GM18498 (cell line): ENCODE measurements at regions not wholly inside any gene's neighbourhood (a gene's known extent, or its start where the extent isn't known, plus 50 kb on each side); places are given as distances from the start of the nearest gene placed in this dataset.

ENCODE experiments used
- ATAC-seq: cut with Tn5 transposase; IDR thresholded peaks from one replicate; pipeline ENCODE4 v1.9.1; 2021; ENCODE audit warnings: mild to moderate bottlenecking, moderate library complexity; ENCODE audit not compliant: unreplicated experiment

DNA sequence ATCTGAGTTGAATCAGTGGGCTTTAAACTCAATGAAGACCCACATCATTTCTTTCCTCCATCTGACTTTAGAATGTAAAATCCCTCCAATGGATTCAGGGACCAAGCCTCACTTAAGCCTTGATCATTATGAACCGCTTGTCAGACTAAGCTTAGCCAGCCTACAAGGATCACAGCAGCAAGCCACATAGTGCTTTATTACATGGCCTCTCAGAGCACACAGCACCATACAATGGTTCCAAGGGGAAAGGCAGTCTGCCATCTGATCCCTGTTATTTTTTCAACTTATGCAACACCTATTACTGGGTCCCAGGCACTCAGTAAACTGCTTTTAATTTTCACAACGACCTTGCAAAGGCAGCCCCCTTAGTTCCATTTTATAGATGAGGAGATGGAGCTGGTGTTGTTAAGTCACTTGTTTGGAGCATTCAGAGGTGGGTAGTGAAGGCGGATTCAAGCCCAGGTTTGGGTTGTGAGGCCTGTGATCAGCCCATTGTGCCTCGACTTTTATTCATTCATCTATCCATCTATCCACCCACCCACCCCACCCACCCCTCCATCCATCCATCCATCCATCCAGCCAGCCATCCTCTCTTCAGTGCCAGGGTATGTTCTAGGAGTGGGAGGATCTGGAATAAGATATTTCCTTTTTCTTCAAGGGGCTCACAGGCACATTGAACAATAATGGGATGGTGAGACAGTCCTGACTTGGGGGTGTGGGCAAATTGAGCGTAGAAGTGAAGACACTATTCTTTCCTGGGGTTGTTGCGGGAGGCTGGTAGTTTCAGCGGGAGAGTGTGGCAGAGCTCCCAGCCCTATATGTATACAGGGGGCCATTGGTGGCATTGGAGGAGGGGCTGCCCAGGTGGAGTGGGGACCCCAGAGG lies 141.2 kb downstream of the MYCN start:
- no peak for ATAC-seq

DNA sequence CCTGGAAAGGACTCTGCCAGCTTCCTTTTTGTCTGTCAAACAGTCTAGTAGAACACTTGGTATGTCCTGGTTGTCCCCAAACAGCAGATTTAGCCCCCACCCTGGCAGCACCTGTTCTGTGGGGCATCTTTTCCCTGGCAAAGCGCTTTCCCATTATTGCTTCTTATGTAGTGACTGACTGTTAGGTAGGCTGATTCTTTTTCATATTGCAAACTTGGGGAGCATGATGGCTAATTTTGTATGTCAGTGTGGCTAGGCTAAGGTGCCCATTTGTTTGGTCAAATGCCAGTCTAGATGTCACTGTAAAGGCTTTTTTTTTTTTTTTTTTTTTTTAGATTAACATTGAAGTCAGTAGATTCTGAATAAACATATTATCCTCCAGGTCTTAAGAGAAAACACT lies 140.2 kb downstream of the MYCN start:
- no peak for ATAC-seq

DNA sequence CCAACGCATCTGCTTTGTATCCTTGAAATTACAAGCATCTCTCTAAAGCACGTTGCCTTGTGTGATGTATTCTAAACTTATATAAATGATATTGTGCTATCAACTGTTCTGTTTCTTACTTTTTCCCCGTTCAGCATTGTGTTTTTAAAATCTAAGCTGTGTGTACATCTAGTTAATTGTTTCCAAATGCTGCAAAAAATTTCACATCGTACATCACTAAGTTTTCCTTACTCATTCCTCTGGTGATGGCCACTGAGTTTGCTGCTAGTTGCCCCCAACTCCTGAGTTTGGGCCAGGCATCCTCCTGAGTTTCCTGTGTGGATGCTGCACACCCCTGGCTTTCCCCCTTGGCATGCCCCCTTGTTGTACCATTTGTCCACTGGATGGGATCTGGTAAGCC lies 139.7 kb downstream of the MYCN start:
- no peak for ATAC-seq

DNA sequence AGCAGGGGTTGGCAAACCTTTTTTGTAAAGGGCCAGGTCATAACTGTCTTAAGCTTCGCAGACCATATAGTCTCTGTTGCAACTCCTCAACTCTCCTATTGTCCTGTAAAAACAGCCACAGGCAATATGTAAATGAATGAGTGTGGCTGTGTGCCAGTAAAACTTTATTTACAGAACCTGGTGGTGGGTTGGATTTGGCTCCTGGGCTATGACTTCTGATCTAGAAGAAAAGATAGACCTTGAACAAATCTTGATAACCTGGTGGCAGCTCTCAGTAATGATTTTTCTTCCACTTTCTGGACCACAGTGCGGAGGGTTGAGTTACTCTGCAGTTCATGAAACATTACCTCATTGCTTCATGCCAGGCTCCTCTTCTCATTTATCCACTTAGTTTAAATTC lies 139.3 kb downstream of the MYCN start:
- ATAC-seq = no peak

DNA sequence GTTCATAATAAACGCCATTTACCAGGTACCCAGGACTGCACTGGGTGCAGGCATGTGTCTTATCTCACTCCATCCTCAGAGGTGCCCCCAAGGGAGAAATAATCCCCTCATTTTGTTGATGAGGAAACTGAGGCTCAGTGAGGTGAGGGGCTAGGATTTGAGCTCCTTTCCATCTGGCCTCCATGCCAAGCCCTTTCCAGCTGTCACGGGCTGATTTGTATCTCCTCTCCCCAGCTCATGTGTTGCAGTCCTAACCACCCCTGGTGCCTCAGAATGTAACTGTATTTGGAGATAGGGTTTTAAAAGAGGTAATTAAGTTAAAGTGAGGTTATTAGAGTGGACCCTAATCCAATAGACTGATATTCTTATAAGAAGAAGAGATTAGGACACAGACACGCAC lies 137.3 kb downstream of the MYCN start:
- no peak for ATAC-seq

DNA sequence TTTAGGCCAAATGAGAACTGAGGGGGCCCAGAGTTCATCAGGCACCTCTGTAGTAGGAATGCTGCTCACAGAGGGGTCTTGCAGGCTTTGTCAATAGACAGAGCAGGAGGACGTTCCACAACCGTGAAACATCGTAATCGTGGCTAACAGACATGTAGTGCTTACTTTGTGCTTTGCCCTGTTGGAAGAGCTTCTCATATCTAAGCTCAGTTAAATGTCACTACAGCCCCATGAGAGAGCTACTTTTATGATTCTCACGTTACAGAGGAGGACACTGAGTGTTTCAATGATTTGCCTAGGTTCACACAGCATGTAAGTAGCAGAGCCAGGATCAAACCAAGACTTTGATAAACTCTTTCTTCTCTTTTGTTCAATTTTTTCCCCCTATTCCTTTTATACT lies 136.6 kb downstream of the MYCN start:
- no peak for ATAC-seq

DNA sequence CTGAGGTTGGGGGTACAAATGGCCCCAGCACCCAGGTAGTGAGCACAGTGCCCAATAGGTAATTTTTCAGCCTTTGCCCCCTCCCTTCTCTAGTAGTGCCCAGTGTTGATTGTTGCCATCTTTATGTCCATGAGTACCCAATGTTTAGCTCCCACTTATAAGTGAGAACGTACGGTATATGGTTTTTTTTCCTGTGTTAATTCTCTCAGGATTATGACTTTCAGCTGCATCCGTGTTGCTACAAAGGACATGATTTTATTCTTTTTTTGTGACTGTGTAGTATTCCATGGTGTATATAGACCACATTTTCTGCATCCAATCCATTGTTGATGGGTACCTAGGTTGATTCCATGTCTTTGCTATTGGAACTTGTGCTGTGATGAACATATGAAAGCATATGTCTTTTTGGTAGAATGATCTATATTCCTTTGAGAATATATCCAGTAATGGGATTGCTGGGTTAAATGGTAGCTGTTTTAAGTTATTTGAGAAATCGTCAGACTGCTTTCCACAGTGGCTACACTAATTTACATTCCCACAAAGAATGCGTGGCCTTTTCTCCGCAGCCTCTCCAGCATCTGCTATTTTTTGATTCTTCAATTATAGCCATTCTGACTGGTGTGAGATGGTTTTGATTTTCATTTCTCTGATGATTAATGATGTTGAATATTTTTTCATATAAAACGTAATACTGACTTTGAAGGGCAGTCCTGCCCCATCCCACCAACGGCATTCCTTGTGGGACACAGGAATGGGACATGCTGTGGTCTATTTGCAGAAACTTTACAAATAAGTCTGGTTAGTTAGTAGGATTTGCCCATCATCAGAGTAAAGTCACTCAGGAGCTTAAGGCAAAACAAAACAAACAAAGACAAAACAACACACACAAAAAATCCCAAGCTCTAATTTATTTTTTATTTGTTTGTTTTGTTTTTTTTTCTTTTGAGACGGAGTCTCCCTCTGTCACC lies 135.0 kb downstream of the MYCN start:
- ATAC-seq = no peak

DNA sequence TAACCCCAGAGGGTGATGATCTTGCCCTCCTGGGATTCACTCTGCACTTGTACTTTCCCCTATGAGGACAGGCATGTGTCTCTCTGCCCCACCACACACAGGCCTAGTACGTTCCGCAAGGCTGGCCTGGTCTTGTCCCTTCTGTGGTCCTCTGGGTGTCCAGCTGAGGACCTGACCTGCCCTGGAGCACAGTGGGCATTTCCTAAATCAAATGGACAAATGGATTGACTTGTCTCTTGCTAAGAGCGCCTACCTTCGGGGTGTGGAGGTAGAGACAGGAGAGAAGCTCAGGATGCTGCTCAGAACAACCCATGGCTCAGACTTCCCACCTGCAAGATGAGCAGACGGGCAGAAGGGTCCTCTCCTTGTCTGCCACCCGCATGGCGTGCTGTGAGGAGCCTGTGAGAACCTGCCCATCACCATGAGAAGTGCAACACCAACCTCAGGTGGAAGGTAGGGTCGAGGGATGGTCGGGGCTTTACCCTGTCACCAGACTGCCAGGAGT lies 133.6 kb downstream of the MYCN start:
- ATAC-seq = no peak

DNA sequence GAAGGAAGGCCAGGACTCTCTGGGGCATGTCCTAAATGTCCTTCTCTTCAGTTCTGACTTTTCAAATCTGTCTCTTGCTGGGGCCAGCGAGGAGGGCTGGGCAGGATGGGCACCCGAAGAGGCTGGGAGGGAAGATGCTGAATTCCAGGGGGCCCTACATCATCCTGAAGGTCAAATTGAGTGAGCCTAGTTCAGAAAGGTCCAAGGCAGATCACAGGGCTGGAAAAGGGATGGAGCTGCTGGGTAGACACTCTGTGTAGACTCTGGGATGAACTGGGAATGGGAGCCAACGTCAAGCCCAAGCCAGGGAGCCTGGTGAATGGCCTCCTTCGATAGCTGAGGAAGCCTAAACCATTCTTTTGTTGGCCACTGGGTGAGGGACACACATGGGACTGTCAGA lies 133.1 kb downstream of the MYCN start:
- ATAC-seq = no peak

DNA sequence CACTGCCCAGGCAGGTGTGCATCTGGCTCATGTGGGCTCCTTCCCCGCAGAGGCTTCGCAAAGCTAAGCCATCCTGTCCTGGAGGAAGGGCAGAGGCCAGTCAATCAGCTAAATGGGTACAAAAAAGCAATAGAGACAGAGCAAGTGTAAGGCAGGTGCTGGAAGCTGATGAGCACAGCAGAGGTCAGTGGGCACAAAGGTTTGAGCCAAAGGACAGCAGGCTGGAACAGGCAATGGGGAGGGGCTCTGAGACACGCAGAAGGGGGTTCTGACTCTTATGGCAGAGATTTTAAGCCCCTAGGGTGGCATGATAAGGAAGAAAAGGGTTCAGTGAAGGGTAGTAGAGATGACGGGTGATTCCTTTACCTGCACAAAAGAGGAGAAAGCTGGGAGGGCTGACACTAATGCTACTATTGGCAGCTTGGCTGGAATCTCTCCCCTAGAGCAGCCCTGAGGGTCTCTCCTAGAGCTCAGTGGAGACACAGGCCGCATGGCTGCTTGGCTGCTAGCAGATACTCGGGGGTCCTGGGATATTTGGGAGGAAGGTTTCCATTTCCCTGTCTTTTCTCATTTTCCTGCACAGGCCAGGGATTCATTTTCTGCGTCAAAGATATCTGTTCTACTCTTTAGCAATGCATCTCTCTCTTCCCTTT lies 132.4 kb downstream of the MYCN start:
- no peak for ATAC-seq

DNA sequence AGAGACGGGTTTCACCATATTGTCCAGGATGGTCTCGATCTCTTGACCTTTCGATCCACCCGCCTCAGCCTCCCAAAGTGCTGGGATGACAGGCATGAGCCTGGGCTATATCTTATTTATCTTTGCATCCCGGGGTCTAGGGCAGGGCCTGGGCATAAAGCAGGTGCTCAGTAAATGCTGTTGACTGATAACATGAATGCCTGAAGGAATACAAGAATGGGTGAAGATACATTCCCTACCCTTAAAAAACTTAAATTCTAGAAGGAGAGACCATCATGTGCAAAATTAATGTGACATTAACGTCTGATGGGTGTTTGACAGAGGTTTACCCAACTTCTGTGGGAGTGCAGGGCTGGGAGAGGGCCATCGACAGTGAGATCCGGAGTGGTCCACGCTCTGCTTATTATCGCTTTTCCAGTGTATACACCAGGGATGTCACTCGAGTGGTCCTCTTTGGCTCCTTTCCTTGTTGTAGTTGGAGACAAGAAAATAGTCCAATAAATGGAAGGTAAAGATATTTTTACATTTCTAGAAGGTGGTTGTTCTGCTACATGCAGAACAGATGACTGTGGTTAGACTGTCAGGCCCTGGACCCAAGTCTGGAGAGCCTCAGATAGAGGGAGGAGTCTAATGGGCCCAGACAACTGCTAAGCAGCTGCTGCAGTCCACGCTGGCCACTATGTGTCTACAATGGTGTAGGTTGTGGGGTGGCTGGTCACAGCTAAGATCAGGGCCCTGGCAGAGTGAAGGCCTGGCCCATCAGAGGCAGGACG lies 131.7 kb downstream of the MYCN start:
- ATAC-seq = no peak

DNA sequence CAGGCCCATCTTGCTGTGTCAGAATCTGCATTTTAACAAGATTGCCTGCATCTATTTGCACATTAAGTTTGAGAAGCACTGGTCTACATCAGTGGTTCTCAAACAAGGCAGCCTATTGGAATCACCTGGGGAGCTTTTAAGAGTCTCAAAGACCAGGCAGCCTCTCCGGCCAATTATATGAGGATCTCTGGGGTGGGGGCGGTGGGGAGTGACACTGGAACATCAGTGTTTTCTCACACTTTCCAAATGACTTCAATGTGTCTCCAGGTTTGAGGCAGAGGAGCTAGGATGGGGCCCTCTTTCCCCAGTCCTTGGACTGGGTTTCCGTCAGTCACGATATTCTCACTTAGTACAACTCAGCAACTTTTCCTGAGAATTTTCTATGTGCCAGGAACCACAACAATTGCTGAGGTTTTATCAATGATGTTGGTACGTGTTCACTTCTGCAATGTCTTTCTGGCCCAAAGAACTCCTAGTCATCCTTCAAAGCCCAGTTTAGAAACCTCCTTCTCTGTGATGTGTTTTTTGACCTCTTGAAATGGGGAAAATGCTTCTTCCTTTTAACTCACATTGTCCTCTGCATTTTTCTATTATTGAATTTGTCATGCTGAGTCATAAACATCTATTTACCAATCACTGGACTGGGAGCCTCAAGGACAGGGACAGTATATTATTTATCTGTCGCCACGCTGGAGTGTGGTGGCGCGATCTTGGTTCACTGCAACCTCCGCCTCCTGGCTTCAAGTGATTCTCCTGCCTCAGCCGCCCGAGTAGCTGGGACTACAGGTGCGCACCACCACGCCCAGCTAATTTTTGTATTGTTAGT lies 130.9 kb downstream of the MYCN start:
- no peak for ATAC-seq

DNA sequence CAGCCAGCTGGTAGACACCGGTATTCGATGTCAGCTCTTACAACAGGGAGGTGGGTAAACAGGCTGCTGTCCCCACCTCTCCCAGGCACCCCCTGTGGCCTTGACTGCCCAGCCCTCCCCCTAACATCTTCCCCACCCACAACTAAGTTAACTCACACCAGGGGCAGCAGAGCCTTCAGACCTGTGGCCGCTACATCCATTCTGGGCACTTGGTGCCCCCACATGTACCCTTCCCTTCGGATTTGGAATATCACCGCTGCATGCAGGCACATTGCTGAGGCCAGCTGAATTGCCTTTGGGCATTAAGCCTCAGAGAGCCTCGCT lies 130.3 kb downstream of the MYCN start:
- no peak for ATAC-seq

DNA sequence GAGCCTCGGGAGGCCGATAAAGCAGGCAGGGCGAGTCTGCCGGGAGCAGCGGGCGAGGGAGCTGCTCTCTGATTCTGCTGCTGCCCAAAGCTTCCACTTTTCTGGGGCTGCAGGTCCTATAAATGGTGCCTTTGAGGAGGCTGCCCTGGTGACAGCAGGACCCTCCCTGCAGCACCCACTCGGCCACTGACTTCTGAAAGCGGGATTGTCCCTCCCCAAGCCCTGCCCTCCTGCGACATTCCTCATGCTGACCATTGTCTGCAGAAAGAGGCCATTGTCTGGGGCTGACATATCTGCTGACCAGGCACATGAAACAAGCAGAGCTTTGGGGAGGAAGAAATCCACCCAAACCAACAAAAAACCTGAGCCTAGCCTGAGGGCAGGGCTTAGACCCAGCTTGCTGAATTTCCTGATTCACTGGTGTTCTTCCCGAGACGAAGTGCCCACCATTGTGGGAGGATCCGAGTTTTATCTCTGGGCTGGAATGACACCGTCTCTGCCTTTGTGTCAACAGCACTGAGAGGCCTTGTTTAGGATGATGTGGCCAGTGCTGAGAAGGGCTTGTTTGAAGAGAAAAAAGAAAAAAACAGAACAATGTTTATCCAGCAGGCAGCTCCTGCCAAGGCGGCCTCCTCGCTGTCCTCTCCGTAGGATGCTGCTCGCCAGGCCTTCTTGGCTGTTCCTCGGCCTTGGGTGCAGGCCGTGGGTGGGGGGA lies 129.7 kb downstream of the MYCN start:
- no peak for ATAC-seq

DNA sequence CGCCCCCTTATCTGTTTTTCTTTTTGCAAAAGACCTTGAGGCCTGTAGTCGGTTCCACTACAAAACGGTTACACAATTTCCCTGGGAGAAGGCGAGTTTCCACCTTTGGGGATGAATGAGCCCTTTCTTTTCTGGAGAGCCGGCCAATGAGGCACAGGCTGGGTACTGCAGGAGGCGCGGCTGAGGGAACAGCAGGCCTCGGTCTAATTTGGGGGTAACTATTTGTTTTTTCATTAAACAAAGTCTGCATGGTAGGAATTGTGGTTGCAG lies 129.2 kb downstream of the MYCN start:
- no peak for ATAC-seq

DNA sequence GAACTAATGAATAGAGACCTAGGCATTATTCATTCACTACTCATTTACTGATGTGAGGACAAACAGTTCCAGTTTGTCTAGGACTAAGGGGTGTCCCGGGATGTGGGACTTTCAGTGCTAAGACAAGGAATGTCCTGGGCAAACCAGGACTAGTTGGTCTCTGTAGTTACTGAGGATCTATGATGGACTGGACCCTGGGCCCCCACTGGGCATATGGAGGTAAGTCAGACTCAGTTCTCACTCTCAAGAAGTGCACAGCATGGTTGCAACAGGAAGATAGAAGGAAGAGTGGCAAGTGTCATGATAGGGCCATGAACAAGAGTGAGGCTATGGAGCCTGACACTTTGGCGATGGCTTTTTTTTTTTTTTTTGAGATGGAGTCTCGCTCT lies 128.2 kb downstream of the MYCN start:
- no peak for ATAC-seq

DNA sequence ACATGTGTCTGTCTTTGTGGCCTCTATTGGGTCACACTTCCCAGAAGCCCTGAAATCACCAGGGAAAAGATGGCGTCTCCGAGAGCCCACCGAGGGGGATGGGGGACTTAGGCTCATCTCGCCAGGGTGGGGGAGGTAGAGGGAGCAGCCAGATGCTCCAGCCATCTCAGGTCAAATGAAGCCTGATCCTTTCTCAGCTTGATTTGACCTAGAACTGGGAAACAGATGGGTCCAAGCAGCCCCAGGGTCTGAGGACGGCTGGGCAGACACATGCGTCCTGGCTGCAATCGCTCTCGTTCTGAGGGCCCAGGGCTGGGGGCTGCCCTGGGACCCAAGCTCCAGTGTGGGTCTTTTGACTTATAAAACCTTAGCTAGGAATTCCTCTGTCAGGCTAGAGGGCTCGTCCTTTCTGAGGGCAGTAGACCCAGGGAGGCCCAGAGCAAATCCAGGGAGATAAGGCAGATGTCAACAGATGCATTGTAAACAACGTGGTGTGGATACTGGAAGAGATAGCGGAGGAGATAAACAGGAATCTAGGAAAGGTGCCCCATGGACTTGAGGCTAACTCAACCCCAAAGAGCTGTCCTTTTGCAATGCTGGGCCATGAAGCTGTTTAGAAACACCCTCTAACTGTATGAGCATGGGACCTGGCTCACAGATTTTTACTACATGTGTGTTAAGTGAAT lies 127.7 kb downstream of the MYCN start:
- no peak for ATAC-seq

DNA sequence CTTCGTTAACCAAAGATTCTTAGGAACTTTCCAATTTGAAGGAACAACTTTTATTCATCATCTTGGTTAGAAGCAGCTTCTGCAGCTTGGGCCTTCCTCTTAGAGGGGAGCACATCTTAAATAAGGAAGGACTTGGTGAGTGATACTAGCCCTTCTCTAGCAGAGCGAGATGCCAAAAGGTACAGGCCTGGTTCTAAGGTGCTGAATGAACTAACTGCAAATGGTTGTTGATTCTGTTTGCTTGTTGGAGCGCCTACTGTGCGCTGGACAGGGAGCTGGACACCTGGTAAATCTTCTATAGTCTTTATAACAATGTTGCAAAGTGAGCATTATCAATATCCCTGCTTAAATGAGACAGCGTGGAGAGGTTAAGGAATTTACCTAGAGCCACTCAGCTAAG lies 127.1 kb downstream of the MYCN start:
- ATAC-seq = no peak

DNA sequence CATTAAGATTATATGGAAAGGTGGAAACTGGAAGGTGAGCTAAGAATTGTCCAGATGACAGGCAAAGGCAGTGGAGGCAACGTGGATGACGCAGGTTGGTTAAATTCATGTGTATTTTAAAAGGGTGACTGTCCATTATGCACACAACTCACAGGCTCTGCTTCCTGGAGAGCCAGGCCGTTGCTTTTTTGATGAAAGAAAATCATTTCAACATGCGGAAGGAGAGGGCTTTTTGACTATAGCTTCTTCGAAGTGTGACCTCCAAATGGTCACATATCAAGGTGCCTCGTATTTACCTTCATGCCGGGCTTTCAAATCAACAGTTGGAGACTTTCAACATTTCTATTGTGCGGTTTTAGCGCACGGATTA lies 126.7 kb downstream of the MYCN start:
- ATAC-seq = no peak
